NCI-H187 treated with DMSO at 0.1 percent for 48 hours (cell line): ENCODE measurements at regions not wholly inside any gene's neighbourhood (a gene's known extent, or its start where the extent isn't known, plus 50 kb on each side); places are given as distances from the start of the nearest gene placed in this dataset.
"Not testable (repeated sequence)": the region's sequence is repeated elsewhere in the genome, so short reads cannot be mapped to it uniquely, and the experiment has no call there.

ENCODE experiments used
- DNase-seq: peaks from one replicate; lab custom pipeline; 2025; lab: John Stamatoyannopoulos, UW

DNA sequence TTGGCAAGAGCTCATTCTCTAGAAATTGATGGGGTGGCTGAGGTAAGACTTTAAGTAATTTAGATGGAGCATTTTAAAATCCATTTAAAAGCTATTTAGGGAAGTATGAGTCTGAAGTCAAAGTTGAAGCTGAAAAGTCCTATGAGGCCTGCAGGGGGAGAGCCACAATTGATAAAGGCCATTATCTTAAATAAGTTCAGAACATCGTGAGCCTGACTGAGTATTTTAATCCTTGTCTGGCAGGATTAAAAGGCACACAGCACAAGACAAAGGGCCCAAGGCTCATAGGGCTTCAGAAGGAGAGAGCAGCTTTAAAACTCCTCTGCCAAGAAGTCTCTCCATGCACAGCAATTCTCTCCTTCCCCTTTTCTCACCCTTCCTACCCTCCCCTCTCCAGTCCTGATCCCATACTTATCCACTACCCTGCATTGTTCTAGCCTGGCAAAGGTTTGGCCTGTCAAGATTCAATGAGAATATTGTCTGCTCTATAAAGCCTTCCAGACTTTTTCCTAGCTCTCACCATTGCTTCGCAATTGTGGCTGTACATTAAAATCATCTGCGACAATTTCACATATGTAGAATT is 1312.9 kb downstream of the FAM181B start:
- DNase-seq: no peak

- DNase-seq: no peak
Measured at GRCh38 chr11:81397316-81397715, 1336.3 kb downstream of the FAM181B start.

DNA sequence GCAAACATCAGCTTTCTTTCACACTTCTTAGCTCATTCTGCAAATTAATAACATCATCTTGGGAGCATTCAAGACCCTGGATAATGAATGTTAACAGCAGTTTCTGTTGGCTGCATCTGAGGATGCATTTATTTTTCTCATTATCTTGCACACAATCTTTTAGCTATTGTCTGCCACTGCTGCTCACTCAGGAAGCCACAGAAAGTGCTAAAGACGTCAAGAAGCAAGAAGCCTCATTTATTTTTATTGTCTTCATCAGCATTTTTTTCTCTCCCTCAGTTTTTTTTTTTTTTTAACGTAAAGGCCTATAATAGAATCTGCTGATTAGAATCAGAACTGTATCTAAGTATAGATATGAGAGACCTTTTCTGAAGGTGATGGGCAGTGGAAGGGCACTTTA is 1339.4 kb downstream of the FAM181B start:
- no peak for DNase-seq

DNA sequence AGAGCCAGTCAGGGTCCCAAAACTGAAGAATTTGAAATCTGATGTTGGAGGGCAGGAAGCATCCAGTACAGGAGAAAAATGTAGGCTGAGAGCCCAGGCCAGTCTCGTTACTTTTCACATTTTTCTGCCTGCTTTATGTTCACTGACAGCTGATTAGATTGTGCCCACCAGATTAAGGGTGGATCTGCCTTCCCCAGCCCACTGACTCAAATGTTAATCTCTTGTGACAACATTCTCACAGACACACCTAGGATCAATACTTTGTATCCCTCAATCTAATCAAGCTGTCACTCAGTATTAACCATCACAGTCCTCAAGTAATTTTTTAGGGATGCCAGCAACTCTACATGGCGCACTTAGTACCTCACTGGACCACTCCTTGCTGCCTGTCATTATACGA is 1345.3 kb downstream of the FAM181B start:
- DNase-seq: no peak

DNA sequence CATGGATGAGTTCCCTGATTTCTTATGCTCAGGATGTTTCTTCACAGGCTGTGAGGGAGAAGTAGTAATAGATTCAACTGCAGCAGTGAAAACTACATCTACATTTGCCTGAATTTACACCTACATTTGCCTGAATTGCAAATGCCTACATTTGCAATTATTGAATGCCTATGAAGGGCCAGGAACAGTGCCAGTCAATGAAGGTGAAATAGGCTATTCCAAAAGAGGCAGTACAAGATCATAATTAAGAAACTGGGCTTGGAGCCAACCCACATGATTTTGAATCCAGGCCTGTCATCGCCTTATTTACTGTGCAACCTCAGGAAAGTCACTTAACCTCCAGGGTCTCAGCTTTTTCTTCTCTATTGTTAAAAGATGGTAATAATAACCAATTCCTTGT is 1353.3 kb downstream of the FAM181B start:
- no peak for DNase-seq

- no peak for DNase-seq
Measured at GRCh38 chr11:81377418-81377817, 1356.2 kb downstream of the FAM181B start.

DNA sequence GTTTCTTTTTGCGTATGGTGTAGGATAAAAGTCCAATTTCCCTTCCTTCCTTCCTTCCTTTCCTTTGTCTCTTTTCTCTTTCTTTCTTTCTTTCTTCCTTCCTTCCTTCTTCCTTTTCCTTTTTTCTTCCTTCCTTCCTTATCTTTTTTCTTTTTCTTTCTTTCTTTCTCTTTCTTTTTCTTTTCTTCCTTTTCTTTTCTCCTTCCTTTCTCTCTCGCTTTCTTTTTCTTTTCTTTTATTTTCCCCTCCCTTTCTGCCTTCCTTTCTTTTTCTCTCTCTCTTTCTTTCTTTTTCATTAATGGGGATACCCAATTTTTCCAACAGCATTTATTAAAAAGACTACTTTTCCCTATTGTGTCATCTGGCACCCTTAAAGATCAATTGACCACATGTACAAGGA is 1359.7 kb downstream of the FAM181B start:
- no peak for DNase-seq

- no peak for DNase-seq
Measured at GRCh38 chr11:81368192-81368591, 1365.5 kb downstream of the FAM181B start.

- no peak for DNase-seq
Measured at GRCh38 chr11:81365496-81365895, 1368.2 kb downstream of the FAM181B start.

GRCh38 chr11:81359476-81359875 is 1374.2 kb downstream of the FAM181B start:
- DNase-seq: no peak

DNA sequence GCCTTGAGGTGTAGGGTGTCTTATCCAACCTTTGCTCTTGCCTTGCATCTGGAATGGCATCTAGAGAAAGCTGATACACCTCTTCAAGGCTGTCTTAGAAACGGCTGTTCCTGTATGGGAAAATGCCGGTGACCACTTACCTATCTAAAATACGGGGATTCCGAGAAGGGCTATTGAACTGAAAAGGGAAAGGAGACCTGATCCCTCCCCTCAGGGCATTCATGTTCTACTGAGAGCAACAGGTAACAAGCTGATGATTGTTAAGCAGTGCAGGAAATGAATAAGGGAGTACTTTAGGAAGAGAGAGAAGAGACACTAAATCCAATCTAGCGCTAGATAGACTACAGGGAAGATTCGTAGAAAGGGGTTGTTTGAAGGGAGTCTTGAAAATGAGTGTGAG is 1388.1 kb downstream of the FAM181B start:
- no peak for DNase-seq

- DNase-seq: no peak
Measured at GRCh38 chr11:81342966-81343365, 1390.7 kb downstream of the FAM181B start.

DNA sequence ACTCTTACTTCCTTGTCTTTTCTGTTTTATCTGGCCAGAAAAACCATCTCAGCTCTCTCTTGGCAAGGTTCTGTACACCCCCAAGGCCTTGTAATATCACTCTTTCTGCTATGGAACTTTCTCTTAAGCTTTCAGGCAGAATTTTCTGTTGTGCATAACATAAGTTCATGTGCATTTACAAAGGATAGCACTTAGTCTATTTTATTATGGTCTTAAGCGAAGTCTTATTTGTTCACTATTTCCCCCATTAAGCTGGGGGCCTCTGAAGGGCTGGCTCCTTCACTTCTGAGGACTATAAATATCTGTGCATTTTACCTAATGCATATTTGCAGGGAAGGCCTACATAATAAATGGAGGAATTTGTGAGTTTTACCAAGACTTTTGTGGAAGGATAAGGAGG is 1393.4 kb downstream of the FAM181B start:
- no peak for DNase-seq

DNA sequence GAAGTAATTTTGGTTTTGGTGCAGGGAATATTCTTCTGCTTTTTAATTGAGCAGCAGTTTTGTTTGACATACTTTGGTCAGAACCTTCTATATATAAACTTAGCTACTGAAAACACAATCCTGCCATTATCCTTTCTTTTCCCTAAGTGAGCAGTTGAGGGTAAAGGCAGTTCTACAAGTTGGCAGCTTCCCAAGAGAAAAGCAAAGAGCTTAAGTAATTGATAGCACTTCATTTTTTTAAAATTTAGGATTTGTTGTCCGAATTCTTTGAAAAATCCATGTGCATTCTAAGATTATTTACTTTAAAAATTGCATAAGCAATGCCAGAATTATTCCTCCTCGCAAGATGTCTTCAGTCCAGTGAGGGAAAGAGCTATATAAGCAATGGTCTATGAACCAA is 1394.1 kb downstream of the FAM181B start:
- DNase-seq: no peak

DNA sequence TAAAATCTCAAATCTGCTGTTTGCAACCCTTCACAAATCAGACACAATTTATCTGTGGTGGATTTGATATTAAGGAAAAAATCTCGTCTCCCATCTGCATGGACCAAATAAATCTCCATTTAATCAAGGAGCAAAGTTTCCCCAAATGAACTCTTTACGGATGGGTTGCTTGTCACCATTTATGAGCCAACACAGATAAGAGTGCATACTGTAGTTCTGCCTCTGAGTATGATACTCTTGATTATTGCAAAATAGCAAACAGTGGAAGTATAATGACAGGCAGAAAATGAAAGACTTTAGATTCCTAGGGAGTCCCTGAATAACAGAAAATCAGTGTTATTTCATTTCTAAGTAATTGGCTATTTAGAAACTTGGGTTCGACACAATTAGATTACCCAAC is 1395.9 kb downstream of the FAM181B start:
- DNase-seq: no peak

GRCh38 chr11:81332276-81332675 is 1401.4 kb downstream of the FAM181B start:
- no peak for DNase-seq

GRCh38 chr11:81331611-81332235 is 1401.9 kb downstream of the FAM181B start:
- no peak for DNase-seq

- no peak for DNase-seq
Measured at GRCh38 chr11:81331088-81331487, 1402.6 kb downstream of the FAM181B start.

DNA sequence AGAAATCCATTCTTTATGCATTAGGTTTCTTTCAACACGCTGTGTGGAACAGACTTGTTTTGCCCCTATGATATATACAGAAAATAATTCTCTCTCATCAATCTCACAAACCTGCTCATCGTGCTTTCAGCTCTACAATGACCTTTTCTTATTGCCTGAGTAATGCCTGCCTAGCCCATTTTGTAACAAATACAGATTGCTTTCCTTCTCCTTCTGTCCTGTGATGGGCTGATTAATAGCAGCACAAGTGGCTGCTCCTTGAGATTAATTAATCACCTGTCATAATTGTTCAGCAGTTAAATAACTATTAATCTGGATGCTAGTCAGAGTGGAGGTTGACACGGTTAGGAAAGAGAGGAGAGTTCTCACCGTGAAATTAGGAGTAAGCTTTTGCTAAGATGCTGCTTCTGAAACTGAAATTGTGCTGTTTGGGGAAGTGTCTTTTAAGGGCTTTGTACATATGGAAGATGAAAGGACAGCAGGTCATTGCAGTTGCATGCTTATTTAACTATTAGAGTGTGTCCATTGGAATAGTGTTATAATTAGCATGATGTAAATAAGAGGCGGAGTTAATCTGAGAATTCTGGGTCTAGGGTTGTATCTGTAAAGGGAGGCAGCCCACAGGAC is 1430.5 kb downstream of the FAM181B start:
- no peak for DNase-seq

GRCh38 chr11:81301166-81301830 is 1432.4 kb downstream of the FAM181B start:
- DNase-seq: no peak

- DNase-seq: no peak
Measured at GRCh38 chr11:81286959-81287358, 1446.7 kb downstream of the FAM181B start.

DNA sequence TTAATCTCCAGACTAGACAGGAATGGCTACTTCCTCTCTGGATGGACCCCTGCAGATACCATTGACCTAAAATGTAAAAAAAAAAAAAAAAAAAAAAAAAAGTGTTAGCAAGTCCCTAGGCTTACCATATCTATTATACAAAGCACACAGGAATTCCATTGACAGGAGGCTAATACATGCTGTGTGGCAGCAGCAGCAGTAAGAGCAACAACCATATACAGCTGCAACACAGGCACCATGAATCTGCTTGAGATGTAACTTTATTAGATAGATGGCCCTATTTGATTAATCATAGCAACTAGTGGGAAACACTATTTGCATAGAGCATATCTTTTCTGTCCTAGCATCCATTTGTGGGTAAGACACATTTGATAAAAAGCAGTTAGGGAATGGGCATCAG is 1447.1 kb downstream of the FAM181B start:
- DNase-seq: no peak

- not testable (repeated sequence) for DNase-seq
Measured at GRCh38 chr11:81280228-81280627, 1453.4 kb downstream of the FAM181B start.
